ENCODE measurements at regions not wholly inside any gene's neighbourhood (a gene's known extent, or its start where the extent isn't known, plus 50 kb on each side); places are given as distances from the start of the nearest gene placed in this dataset.

- TF ChIP-seq CTCF (IDR thresholded peaks at IDR 0.05): no peak
- no peak for TF ChIP-seq POLR2A (IDR thresholded peaks at IDR 0.05)
These were observed 359.4 kb downstream of the HDGFL1 start for GRCh38 chr6:22928775-22929174.
